ENCODE measurements at regions not wholly inside any gene's neighbourhood (a gene's known extent, or its start where the extent isn't known, plus 50 kb on each side); places are given as distances from the start of the nearest gene placed in this dataset.

GRCh38 chr6:147941143-147941542 is 401.5 kb upstream of the SASH1 start:
- no peaks in the 10 kb centered on the region for H3K9me3 ChIP-seq (ENCODE audit: low read length)
- H3K36me3 ChIP-seq (ENCODE audit: low read depth, low read length) = no peaks in the 10 kb centered on the region
- no peaks in the 10 kb centered on the region for H3K27me3 ChIP-seq (ENCODE audit: low read length)
- H3K4me2 ChIP-seq (ENCODE audit: low read length) = no peak overlapping the region
- POLR2A ChIA-PET (ENCODE audit: unreplicated experiment) = no interaction called here
- H3K79me2 ChIP-seq (ENCODE audit: low read length) = no peaks in the 10 kb centered on the region
- H2AFZ ChIP-seq (ENCODE audit: low read length) = no peak overlapping the region
- no TSS peak for BruUV-seq (replicated peaks)
- H3K9me2 ChIP-seq (replicated peaks; ENCODE audit: low read length) = no peaks in the 10 kb centered on the region
- H3F3A ChIP-seq (ENCODE audit: low read length, unreplicated experiment) = no peaks in the 10 kb centered on the region
- DNase-seq (no peak), ATAC-seq (no peak)
- H3K9ac ChIP-seq (ENCODE audit: low read length) = no peak overlapping the region
- H4K20me1 ChIP-seq (ENCODE audit: low read length) = no peaks in the 10 kb centered on the region
- H3K4me3 ChIP-seq (ENCODE audit: low read length) = no peak overlapping the region
- H3K27ac ChIP-seq (ENCODE audit: low read length) = no peak overlapping the region
- H3K4me1 ChIP-seq (ENCODE audit: insufficient read depth, low read length) = no peaks in the 10 kb centered on the region
- CTCF ChIA-PET = no interaction called here
- intact Hi-C loops (cut with micrococcal nuclease) = no loop called here
- TF ChIP-seq EZH2 (IDR thresholded peaks at IDR 0.05; ENCODE audit: low read length, unreplicated experiment) (no peak), CTCF (conservative IDR thresholded peaks at IDR 0.05; ENCODE audit: low read depth, low read length) (no peak), EZH2phosphoT487 (IDR thresholded peaks at IDR 0.05; ENCODE audit: borderline replicate concordance, low read length) (no peak)

- Histone ChIP-seq H3K4me1 (ENCODE audit: insufficient read depth, low read length) (no peaks in the 10 kb centered on the region), H3K27me3 (ENCODE audit: low read length) (no peaks in the 10 kb centered on the region), H3K36me3 (ENCODE audit: low read depth, low read length) (no peaks in the 10 kb centered on the region), H3F3A (ENCODE audit: low read length, unreplicated experiment) (no peaks in the 10 kb centered on the region), H3K9me3 (ENCODE audit: low read length) (no peaks in the 10 kb centered on the region), H3K27ac (ENCODE audit: low read length) (no peak overlapping the region), H3K4me2 (ENCODE audit: low read length) (no peak overlapping the region), H2AFZ (ENCODE audit: low read length) (no peak overlapping the region), H4K20me1 (ENCODE audit: low read length) (no peaks in the 10 kb centered on the region), H3K9me2 (replicated peaks; ENCODE audit: low read length) (no peaks in the 10 kb centered on the region), H3K4me3 (ENCODE audit: low read length) (no peak overlapping the region), H3K9ac (ENCODE audit: low read length) (no peak overlapping the region), H3K79me2 (ENCODE audit: low read length) (no peaks in the 10 kb centered on the region)
- CTCF ChIA-PET = no interaction called here
- no TSS peak for BruUV-seq (replicated peaks)
- TF ChIP-seq EZH2phosphoT487 (IDR thresholded peaks at IDR 0.05; ENCODE audit: borderline replicate concordance, low read length) = no peak
- no peak for TF ChIP-seq CTCF (conservative IDR thresholded peaks at IDR 0.05; ENCODE audit: low read depth, low read length)
- no peak for TF ChIP-seq EZH2 (IDR thresholded peaks at IDR 0.05; ENCODE audit: low read length, unreplicated experiment)
- POLR2A ChIA-PET (ENCODE audit: unreplicated experiment) = no interaction called here
- no peak for ATAC-seq
- intact Hi-C loops (cut with micrococcal nuclease) = no loop called here
- DNase-seq = no peak
Observed at GRCh38 chr6:147942363-147942762, 400.3 kb upstream of the SASH1 start.

- POLR2A ChIA-PET (ENCODE audit: unreplicated experiment) = no interaction called here
- Histone ChIP-seq H3K79me2 (ENCODE audit: low read length) (no peaks in the 10 kb centered on the region), H4K20me1 (ENCODE audit: low read length) (no peaks in the 10 kb centered on the region), H3K27me3 (ENCODE audit: low read length) (no peaks in the 10 kb centered on the region), H3K9ac (ENCODE audit: low read length) (no peak overlapping the region), H2AFZ (ENCODE audit: low read length) (no peak overlapping the region), H3K9me2 (replicated peaks; ENCODE audit: low read length) (no peaks in the 10 kb centered on the region), H3K27ac (ENCODE audit: low read length) (no peak overlapping the region), H3F3A (ENCODE audit: low read length, unreplicated experiment) (no peaks in the 10 kb centered on the region), H3K36me3 (ENCODE audit: low read depth, low read length) (no peaks in the 10 kb centered on the region), H3K9me3 (ENCODE audit: low read length) (no peaks in the 10 kb centered on the region), H3K4me3 (ENCODE audit: low read length) (no peak overlapping the region), H3K4me1 (ENCODE audit: insufficient read depth, low read length) (no peaks in the 10 kb centered on the region), H3K4me2 (ENCODE audit: low read length) (no peak overlapping the region)
- CTCF ChIA-PET = no interaction called here
- no peak for TF ChIP-seq EZH2phosphoT487 (IDR thresholded peaks at IDR 0.05; ENCODE audit: borderline replicate concordance, low read length)
- no peak for TF ChIP-seq EZH2 (IDR thresholded peaks at IDR 0.05; ENCODE audit: low read length, unreplicated experiment)
- TF ChIP-seq CTCF (conservative IDR thresholded peaks at IDR 0.05; ENCODE audit: low read depth, low read length) = no peak
- BruUV-seq (replicated peaks) = no TSS peak
- ATAC-seq (no peak), DNase-seq (no peak)
- intact Hi-C loops (cut with micrococcal nuclease) = no loop called here
Observed at GRCh38 chr6:147944122-147944521, 398.5 kb upstream of the SASH1 start.

Measured in PC-3 (cell line).